NCI-H345 (cell line): ENCODE measurements at regions not wholly inside any gene's neighbourhood (a gene's known extent, or its start where the extent isn't known, plus 50 kb on each side); places are given as distances from the start of the nearest gene placed in this dataset.

Experiments used
- DNase-seq: peaks from one replicate; lab custom pipeline; 2025; lab: John Stamatoyannopoulos, UW

DNA sequence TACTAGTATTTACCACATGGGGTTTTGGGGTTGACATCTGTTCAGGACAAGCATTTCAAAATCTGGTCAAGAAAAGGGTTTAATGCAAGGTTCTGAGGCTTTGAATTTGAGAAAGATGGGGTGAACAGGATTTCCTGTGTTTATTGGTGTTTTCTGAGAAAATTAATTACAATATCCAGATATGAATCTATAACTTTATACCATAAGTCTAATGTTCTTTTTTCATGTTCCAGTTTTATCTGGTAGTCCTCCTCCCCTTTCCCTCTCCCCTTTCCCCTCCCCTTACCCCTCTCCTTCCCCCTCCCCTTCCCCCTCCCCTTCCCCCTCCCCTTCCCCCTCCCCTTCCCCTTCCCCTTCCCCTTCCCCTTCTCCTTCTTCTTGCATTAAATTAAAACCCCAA is 1518.2 kb upstream of the TMEFF2 start:
- DNase-seq = no peak

DNA sequence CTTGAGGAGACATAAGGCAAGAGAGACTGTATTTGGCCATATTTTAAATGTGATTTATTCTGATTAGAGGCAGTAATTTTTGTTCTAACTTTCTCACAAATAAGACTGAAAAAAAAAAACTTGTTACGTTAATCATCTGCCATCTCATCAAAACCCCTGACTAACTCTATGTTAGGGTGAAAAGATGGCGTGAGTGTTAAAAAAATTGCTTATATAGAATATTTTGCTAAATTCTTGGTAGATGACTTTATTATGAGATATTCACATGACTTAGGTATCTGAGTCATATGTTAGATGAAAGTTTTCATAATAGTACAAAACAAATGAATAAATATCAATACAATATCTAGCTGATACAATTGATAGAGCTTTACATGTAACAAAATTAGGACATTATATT is 1508.7 kb upstream of the TMEFF2 start:
- no peak for DNase-seq

DNA sequence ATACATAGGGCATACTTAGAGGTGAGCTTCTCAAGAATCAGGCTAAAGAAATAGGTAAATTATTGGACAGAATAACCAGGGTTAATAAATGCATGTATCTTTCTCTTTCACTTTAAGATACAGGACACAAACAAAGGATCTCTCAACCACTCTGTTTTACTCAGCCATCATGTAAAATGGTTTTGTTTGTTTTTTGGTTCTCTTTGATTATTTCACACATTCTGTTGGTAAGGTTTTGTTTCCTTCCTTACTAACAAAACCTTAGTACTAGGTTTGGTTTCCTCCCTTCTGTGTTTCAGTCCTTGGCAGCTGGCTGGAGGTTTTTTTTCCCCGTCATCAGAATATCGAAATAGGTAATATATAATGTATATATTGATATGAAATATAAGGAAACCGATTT is 1506.8 kb upstream of the TMEFF2 start:
- no peak for DNase-seq

DNA sequence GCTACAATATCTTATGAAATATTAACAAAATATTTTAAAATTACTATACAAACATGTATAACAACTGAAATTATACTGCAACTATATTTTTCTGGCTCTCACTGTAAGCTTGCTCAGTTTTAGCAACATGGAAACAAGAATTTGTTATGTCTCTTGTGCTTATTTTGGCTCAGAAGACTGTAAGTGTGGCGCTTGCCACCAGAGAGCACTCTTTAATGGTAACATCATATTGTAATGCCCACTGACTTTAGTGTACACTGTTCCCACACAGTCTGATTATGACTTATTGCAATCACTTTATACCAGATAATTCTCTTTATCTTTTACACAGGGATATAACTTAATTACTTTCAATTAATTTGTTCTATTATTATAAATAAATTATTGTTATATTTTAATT is 1500.6 kb upstream of the TMEFF2 start:
- peak; percentile 53 for DNase-seq

DNA sequence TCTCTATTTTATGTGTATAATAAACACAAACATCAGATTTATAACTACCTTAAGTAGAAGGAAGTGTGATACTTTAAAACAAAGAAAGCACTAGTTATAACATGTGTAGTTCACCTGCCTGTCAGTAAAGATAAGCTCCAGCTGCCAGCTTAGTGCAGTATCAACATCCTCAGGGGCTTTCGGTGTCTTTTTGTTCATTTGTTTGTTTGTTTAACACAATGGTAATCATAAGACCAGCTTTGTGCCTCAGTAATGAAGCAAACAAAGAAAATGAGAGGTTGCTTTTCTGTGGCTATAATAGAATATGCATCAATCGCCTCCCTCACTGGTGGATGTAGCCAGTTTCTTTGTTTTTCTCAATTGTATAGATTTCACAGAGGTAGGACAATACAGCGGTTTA is 1499.0 kb upstream of the TMEFF2 start:
- DNase-seq = peak; percentile 74

DNA sequence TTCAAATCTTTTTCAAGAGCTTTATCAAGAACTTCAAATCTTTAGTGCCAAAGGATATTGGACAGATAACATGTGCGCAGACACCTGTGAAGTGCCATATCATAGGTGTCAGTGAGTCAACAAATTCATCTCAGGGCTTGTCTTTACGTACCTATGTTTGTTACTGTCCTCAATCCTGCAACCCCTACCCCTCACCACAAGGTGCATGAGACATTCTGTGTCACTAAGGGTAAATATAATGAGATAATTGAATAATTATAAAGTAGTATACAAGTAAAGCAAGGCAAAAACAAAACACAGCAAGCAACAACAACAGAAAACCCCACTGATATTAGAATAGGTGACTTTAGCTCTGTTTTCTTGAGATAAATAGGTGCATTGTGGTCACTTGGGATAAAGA is 1495.8 kb upstream of the TMEFF2 start:
- DNase-seq = peak; percentile 8

DNA sequence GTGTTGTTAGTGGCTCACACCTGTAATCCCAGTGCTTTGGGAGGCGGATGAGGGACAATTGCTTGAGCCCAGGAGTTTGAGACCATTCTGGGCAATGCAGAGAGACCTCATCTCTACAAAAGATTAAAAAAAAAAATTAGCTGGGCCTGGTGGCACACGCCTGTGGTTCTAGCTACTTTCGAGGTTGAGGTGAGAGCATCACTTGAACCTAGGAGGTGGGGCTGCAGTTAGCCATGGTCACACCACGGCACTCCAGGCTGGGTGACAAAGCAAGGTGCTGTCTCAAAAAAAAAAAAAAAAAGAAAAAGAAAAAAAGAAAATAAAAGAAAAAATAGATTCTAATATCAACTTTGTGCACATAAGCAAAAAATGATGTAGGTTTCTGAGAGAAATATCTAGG is 1492.5 kb upstream of the TMEFF2 start:
- no peak for DNase-seq

DNA sequence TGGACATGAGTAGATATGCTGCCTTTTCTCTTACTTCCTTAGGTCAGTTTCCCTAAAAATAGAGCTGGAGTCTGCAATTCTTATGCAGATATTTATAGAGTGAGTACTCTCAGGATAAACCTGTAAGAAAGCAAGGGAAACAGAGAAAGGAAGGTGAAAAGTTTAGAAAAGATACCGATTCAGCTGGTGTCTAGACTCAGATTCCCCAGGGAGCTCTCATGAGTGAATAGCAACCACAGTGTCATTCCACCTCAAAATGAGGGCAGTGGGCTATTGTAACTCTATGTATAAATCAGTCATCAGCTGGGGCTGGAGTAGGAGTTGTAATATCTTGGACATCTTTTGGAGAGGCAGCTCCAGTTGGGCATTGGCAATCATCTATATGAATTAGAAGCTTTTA is 1485.1 kb upstream of the TMEFF2 start:
- DNase-seq = no peak

DNA sequence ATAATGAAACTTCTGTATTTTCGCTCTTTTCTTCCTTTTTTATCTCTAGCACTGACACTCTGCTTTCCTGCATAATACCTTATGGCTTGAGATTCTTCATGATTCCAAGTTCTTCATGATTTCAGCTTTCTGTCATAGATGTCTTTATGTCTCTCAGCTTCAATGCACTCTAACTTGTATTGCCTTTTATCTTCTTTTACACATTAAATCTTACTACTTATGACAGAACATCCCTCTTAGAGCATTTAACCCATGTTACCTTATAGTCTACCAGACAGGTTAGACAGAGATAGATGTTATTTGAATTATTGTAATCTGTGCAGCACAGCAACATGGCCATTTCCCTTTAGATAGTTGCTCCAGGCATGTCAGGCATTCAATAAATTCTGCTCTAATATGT is 1475.7 kb upstream of the TMEFF2 start:
- DNase-seq = no peak

DNA sequence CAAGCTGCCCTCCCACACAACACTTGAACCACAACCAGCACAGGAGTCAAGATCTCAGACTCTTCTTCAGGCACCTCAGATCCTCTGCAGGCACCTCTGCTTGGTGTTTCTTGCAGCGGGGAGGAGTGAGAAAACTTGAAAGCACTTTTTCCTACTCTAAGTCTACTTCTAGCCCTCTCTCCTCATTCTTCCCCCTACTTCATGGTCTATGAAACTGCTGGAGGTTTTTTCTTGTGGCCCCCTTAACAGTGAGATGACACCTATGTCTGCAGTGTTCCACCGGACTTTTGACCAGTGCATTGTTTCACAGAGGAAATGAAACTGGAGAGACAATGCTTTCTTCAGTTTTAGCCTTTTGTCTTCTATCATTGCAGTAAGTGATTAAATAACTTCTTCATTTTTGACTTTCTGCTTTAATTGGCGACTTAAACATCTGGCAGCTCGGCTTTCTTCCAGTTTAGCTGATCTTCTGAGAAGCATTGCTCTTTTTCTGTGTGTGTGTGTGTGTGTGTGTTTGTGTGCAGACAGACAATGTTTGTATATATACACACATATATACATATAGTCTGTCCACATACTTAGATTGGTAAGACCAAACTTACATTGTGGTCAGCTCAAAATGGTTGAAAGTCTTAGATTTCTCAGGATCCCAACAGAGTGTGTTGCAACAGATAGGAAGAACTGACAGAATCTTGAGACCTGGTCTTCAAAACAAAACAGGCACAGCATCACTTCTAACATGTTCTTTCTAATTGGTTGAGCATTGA is 1474.0 kb upstream of the TMEFF2 start:
- DNase-seq = no peak

DNA sequence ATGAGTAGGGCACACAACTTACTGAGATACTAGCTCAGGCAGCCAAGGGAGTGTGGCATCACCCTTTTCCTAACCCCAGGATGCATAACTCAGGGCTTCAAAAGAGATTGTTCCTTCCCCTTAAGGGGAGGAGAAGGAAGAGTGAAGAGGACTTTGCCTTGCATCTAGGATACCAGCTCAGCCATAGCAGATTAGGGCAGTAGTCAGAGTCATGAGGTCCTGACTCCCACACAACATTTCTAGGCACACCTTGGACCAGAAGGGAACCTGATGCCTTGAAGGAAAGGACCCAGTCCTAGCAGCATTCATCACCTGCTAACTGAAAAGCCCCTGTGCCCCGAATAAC is 1433.2 kb upstream of the TMEFF2 start:
- DNase-seq = no peak

DNA sequence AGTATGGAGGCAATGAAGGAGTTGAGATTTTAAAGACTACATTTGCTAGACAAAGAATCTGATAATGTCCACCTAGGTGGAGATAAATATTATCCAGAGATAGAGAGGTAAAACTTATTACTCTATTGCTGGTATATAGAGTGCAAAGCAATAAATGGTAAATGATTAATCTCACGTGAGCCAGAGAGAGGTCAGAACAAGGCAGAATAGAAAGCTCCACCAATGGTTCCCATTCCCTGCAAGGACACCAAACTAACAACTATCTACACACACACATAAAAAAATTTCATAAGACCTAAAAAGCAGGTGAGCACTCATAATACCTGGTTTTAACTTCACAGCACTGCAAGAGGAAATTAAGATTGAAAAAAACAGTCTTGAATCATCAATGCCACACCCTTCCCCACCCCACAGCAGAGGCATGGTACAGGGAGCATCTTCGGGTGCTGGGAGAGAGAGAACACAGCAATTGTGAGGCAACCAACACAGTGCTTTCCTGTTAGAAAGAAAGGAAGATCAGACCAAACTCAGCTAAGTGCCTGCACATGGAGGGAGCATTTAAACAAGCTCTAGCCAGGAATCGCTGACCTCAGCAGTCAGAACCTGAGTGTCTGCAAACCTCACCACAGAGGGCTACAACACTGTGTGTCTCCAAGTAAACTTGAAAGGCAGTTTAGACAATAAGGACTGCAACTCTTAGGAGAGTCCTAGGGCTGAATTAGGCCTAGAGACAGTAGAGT is 1432.6 kb upstream of the TMEFF2 start:
- DNase-seq = no peak

DNA sequence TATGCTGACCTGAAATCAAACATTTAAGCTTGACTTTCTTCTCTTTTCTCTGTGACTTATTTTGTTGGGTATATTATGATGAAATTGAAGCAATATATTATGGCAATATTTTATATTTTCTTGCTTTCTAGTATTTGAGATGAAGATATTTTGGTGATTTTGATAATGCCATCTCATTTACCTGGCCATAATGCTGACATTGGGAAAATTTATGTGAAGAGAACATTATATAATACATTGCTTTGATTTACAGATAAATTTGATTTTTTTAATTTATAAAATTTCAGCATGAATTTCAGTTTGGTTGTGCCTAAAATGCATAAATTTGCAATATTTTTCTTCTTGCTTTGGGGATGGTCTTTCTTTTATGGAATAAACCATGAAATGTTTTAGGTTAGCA is 1413.7 kb upstream of the TMEFF2 start:
- no peak for DNase-seq

DNA sequence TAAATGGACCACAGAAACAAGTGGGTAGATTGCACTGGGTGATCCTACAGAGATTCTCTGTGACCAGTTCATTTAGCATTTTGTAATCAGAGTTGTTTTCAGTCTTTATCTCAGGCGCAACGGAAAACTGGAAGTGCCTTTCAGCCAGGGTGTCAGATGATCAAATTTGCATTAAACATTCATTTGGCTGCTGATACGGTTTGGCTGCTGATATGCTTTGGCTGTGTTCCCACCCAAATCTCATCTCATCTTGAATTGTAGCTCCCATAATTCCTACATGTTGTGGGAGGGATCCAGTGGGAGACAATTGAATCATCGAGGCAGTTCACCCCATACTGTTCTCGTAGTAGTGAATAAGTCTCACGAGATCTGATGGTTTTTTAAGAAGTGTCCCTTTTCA is 1396.1 kb upstream of the TMEFF2 start:
- no peak for DNase-seq

DNA sequence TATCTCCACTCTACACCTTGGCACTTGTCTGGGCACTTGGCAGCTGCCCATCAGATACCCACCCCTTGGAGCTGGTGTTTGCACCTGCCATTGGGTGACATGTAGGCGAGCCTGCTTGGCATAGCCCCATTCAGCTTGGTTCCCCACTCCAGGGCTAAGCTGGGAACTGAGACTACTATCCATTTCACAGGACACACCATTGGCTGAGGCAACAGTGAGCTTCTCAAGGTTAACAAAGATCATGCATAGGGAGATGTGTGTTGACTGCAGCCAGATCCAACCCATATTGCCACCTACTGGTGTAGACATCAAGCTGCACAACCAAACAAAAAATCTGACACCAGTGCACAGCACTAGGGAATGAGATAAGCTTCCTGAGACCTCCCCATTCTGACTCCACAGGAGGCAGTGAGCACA is 1389.8 kb upstream of the TMEFF2 start:
- no peak for DNase-seq

DNA sequence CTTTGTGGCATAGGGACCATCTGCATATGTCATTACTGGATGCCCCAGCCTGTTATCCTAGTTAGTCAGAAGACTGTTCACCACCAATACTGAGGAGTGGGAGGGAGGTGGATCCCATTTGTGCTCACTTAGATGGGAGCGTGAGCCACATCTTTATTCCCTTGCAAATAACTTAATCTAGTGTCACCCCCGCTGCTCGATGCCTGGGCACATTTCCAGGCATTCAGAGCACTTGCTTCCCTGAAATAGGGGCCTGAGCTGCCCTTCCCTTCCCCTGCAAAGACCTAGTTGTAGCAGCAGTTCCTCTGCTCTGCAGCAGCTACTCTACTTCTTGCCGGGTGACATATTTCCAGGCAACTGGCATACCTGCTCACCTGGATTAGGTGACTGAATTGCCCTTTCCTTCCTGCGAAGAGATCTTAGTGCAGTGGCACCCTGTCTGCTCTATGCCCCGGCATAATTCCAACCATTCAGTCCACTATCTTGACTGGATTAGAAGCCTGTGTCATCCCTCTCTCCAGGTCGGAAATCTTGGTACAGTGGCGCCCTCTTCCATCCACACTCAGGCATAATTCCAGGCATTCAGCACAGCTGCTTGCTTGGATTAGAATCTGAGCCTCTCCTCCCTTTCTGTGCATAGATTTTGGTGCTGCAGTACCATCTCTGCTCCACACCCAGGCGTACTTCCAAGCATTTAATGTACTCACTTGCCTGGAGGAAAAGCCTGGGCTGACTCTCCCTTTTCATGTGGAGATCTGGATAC is 1389.1 kb upstream of the TMEFF2 start:
- DNase-seq = no peak

DNA sequence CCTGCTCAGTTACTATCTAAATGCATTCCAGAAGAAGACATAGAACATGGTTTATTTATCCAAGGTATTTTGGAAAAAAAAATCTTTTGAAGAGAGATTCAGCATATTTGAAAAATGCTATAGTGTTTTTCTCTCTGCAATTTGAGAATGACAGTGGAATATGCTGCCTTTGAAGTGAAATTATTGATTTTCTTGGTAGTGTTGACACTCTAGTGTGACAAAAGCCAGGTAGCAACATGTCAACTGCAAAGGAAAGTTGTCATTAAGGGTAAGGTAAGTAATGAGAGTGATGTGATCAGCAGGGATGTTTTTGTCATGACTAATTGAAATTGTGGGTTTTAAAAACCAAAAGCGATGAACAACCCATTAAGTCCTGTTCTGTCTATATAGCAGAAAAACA is 1387.1 kb upstream of the TMEFF2 start:
- peak; percentile 25 for DNase-seq

DNA sequence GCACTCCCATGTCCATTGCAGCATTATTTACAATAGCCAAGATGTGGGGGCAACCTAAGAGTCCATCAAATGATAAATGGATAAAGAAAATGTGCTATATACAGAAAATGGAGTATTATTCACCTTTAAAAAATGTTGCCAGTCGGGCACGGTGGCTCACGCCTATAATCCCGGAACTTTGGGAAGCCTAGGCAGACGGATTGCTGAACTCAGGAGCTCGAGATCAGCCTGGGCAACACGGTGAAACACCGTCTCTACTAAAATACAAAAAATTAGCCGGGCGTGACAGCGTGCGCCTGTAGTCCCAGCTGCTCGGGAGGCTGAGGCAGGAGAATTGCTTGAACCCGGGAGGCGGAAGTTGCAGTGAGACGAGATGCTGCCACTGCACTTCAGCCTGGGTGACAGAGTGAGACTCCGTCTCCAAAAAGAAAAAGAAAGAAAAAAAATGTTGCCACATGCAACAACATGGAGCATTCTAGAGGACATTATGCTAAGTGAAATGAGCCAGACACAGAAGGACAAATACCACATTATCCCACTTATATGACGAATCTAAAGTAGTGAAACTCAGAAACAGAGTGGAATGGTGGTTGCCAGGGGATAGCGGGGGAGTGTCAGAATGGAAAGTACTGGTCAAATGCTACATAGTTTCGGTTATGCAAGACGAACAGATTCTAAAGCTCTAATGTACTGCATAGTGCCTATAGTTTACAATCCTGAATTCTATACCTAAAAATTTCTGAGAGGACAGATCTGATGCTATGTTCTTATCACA is 1385.6 kb upstream of the TMEFF2 start:
- DNase-seq = no peak

DNA sequence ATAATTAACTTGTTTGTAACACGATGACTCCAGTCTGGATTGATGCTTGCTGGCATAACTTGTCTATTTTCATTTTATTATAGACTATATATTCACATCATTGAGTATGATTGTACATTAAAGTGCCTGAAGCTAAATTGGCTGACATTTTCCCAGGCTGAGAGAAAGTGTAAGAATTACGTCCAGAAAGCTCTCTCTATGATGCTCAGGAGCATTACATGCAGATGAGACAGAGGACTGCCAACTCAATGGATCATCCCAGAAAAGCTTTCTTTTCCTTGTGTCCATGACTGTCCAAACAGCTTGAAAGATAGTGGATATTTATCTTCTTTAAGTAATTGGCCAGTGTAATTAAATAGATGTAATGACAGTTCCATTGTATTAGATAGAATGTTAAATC is 1372.2 kb upstream of the TMEFF2 start:
- DNase-seq = no peak

DNA sequence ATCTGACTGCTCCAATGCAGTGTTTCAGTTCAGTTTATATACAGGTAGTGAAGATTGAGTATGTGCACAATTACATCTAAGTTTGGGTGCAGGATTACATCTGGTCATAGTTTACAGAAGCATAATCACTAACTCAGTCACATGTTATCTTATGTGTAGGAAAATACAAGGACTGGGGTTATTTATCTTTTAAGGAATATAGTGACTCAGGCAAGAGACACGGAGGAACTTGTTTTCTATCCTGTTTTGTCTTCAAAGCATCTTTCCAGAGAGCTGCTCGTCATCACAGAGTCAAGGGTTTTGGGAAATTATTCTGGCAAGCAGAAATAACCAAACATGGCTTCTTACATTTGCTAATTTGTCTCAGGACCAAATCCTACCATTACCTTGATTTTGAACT is 1371.5 kb upstream of the TMEFF2 start:
- no peak for DNase-seq

DNA sequence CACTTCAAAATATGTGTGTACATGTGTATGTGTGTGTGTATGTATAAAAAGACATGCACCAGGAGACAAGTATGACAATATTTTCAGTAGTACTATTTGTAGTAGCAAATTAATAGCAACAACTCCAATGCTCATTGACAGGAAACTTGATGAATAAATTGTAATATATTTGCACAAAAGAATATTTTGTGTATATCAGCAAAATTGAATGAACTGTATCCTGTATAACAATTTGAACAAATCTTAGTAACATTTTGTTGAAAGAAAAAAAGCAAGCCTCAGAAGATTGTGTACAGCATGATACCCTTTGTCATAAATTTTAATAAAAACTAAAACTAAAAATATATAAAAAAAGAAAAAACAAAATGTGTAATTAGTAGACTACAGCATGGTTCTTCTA is 1367.3 kb upstream of the TMEFF2 start:
- no peak for DNase-seq

DNA sequence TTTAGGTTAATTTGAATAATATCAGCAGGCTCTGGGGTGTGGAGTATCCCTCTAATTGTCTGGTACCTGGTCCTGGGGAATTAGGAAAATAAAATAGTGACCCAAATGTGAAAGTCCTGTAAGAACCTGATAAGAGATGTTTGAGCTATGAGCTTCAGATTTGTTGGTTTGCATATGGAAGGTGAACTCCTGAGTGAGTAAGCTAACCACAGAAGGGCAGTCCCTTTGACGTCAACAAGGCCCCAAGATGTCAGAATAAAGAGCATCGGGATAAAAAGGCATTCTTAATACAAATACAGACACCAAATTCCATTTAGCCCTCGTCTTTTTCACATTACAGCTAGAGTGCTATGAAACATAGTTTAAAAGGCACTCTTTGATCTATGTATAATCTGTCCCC is 1366.3 kb upstream of the TMEFF2 start:
- no peak for DNase-seq
